ENCODE measurements at regions not wholly inside any gene's neighbourhood (a gene's known extent, or its start where the extent isn't known, plus 50 kb on each side); places are given as distances from the start of the nearest gene placed in this dataset.

GRCh38 chr2:217361483-217361880 lies 501.6 kb upstream of the TNP1 start:
- TF ChIP-seq, protein P1, sequence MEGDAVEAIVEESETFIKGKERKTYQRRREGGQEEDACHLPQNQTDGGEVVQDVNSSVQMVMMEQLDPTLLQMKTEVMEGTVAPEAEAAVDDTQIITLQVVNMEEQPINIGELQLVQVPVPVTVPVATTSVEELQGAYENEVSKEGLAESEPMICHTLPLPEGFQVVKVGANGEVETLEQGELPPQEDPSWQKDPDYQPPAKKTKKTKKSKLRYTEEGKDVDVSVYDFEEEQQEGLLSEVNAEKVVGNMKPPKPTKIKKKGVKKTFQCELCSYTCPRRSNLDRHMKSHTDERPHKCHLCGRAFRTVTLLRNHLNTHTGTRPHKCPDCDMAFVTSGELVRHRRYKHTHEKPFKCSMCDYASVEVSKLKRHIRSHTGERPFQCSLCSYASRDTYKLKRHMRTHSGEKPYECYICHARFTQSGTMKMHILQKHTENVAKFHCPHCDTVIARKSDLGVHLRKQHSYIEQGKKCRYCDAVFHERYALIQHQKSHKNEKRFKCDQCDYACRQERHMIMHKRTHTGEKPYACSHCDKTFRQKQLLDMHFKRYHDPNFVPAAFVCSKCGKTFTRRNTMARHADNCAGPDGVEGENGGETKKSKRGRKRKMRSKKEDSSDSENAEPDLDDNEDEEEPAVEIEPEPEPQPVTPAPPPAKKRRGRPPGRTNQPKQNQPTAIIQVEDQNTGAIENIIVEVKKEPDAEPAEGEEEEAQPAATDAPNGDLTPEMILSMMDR (IDR thresholded peaks at IDR 0.05; ENCODE audit: poor library complexity) = no peak
- no peak for TF ChIP-seq EZH2phosphoT487 (IDR thresholded peaks at IDR 0.05; ENCODE audit: low read depth, severe bottlenecking, unreplicated experiment)
